NT2/D1 (cell line): ENCODE measurements at regions not wholly inside any gene's neighbourhood (a gene's known extent, or its start where the extent isn't known, plus 50 kb on each side); places are given as distances from the start of the nearest gene placed in this dataset.

Experiments
- YY1 ChIP-seq: IDR thresholded peaks from 2 replicates; pipeline ENCODE4 v1.6.1; 2011; ENCODE audit not compliant: insufficient read length, insufficient read depth
- ZNF274 ChIP-seq: IDR thresholded peaks from 2 replicates; pipeline ENCODE4 v1.6.1; 2011; ENCODE audit warnings: mild to moderate bottlenecking, low read depth, low read length

GRCh38 chr11:126127898-126128297, 65.2 kb upstream of the CDON start:
- no peak for TF ChIP-seq ZNF274
- TF ChIP-seq YY1: no peak
